AG09319 (cell line): ENCODE measurements at regions not wholly inside any gene's neighbourhood (a gene's known extent, or its start where the extent isn't known, plus 50 kb on each side); places are given as distances from the start of the nearest gene placed in this dataset.

ENCODE experiments used
- DNase-seq: peaks from one replicate; pipeline ENCODE4 v3.0.0-alpha.2; 2010; ENCODE audit warnings: low read depth; ENCODE audit errors: extremely low read depth
- CTCF ChIP-seq: IDR thresholded peaks from 2 replicates; pipeline ENCODE4 v1.5.1; 2011; ENCODE audit warnings: low read depth, mild to moderate bottlenecking, inconsistent platforms, low read length, moderate library complexity

DNA sequence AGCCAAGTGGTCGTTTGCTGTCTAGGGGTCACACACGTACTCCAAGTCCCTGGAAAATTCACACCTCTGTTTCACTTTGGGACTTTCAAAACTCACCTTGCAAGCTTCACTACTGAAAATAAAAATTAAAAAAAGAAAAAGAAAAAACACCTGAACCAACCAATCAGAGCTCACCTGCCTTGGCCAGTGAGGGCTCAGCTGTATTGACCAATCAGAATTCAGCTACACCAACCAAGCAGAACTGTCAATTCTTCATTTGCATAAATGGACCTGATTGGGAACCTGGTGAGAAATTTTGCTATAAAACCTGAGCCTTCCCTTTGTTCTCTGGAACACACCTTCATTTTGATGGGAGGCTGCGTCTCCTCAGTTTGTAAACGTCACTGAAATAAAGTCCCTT, 176.4 kb downstream of the TTC32 start:
- DNase-seq: no peak
- TF ChIP-seq CTCF: no peak

GRCh38 chr2:19723021-19723420, 178.8 kb downstream of the TTC32 start:
- no peak for DNase-seq
- TF ChIP-seq CTCF: no peak

DNA sequence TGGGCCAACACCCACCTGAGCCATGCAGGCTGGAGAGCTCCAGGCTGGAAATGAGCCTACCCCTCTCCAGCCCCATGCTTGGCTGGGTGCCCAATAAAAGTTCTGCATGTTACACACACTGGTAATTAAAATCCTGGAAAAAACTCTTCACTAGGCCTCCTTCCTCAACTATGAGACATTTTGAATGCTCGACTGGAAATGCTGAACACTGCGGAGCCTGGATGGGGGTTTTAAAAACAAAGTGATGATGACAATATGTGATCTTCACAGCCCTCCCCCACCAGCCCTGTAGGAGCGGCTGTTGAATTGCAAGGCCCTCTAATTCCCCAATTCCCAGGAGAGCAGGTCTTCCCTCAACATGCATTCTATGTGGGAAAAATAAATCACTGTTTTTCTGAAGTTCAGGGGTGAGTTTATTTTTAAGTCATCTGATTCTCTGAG, 179.2 kb downstream of the TTC32 start:
- no peak for DNase-seq
- no peak for TF ChIP-seq CTCF

- DNase-seq: no peak
- no peak for TF ChIP-seq CTCF
Observed at GRCh38 chr2:19720306-19720705, 181.5 kb downstream of the TTC32 start.

GRCh38 chr2:19719540-19719939, 182.2 kb downstream of the TTC32 start:
- no peak for DNase-seq
- TF ChIP-seq CTCF: no peak

DNA sequence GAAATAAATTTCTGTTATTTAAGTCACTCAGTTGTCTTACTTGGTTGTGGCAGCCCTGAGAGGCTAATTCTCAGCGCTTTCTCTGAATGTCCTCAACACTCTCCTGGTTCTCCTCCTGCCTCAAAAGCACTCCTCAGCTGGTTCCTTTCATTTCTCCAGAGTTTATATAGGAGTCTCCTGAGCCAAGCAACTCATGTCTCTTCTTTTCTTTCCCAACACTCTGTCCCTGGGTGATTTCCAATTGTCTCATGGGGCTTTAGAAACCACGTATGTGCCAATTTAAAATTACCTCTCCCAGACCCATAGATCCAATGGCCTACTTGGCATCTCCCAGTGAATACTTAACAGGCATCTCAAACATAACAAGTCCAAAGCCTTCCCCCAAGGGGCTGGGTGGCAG, 184.3 kb downstream of the TTC32 start:
- DNase-seq: no peak
- TF ChIP-seq CTCF: no peak

- no peak for TF ChIP-seq CTCF
- DNase-seq: no peak
Observed at GRCh38 chr2:19714926-19715325, 186.9 kb downstream of the TTC32 start.

GRCh38 chr2:19712850-19713249, 188.9 kb downstream of the TTC32 start:
- no peak for DNase-seq
- no peak for TF ChIP-seq CTCF
